IMR-90 (cell line): ENCODE measurements at regions not wholly inside any gene's neighbourhood (a gene's known extent, or its start where the extent isn't known, plus 50 kb on each side); places are given as distances from the start of the nearest gene placed in this dataset.

Source experiments
- ATAC-seq: fragments of 200-7000 bp; cut with Tn5 transposase; 2 replicates; pipeline ENCODE4 v1.9.1; 2020; ENCODE audit warnings: low read depth, mild to moderate bottlenecking, moderate library complexity
- BruUV-seq: library from RNA; stranded (reverse); fragments of 400-500 nt; replicated peaks from 2 replicates; lab custom pipeline; 2021; lab: Mats Ljungman, UMichigan
- CTCF ChIA-PET: fragments of 300-600 bp; formaldehyde crosslinking; extraction: SDS; loops from one replicate; lab custom pipeline; 2021; ENCODE audit warnings: antibody characterized with exemption; lab: Yijun Ruan, JAX
- POLR2A ChIA-PET: fragments of 300-600 bp; sonication (Branson Sonifier 250); formaldehyde crosslinking; loops from one replicate; lab custom pipeline; 2022; ENCODE audit warnings: antibody characterized with exemption; ENCODE audit not compliant: unreplicated experiment; lab: Charles Lee
- DNase-seq: peaks from one replicate; pipeline ENCODE4 v3.0.0; 2013
- H2AFZ ChIP-seq: replicated peaks from 2 replicates; pipeline ENCODE3; 2013; ENCODE audit warnings: low read length, mild to moderate bottlenecking; ENCODE audit not compliant: poor library complexity
- H2AK5ac ChIP-seq: 2 replicates; pipeline ENCODE4 v1.6.1; 2013; ENCODE audit warnings: low read depth, low read length, inconsistent platforms
- H2AK9ac ChIP-seq: replicated peaks from 2 replicates; pipeline ENCODE3; 2013; ENCODE audit warnings: mild to moderate bottlenecking, low read depth, low read length, moderate library complexity; ENCODE audit not compliant: poor library complexity
- H2BK120ac ChIP-seq: 2 replicates; pipeline ENCODE4 v1.6.1; 2013; ENCODE audit warnings: low read depth, low read length, inconsistent platforms
- H2BK15ac ChIP-seq: 3 replicates; pipeline ENCODE4 v1.6.1; 2013; ENCODE audit warnings: low read depth, low read length, inconsistent platforms
- H2BK20ac ChIP-seq: 2 replicates; pipeline ENCODE4 v1.6.1; 2013; ENCODE audit warnings: low read depth, mild to moderate bottlenecking, inconsistent platforms, low read length, moderate library complexity
- H2BK5ac ChIP-seq: 2 replicates; pipeline ENCODE4 v1.6.1; 2013; ENCODE audit warnings: mild to moderate bottlenecking, low read depth, low read length, inconsistent platforms; ENCODE audit not compliant: poor library complexity, severe bottlenecking
- H3K14ac ChIP-seq: replicated peaks from 2 replicates; pipeline ENCODE4 v1.6.1; 2013; ENCODE audit warnings: low read depth, low read length, inconsistent platforms
- H3K18ac ChIP-seq: 2 replicates; pipeline ENCODE4 v1.6.1; 2013; ENCODE audit warnings: low read depth, low read length, control low read depth
- H3K23ac ChIP-seq: 2 replicates; pipeline ENCODE4 v1.6.1; 2013; ENCODE audit warnings: low read depth, low read length, inconsistent platforms
- H3K27ac ChIP-seq: 2 replicates; pipeline ENCODE4 v1.5.1; 2013; ENCODE audit warnings: mild to moderate bottlenecking, control low read depth, low read length; ENCODE audit not compliant: insufficient read depth
- H3K27me3 ChIP-seq: 2 replicates; pipeline ENCODE4 v1.6.1; 2013; ENCODE audit warnings: low read length; ENCODE audit not compliant: control insufficient read depth, insufficient read depth
- H3K36me3 ChIP-seq: 2 replicates; pipeline ENCODE4 v1.6.1; 2013; ENCODE audit warnings: low read length, mixed read lengths; ENCODE audit not compliant: control insufficient read depth, insufficient read depth
- H3K4ac ChIP-seq: 2 replicates; pipeline ENCODE4 v1.6.1; 2013; ENCODE audit warnings: low read depth, low read length, inconsistent platforms
- H3K4me1 ChIP-seq: 2 replicates; pipeline ENCODE4 v1.6.1; 2013; ENCODE audit warnings: low read length, mixed read lengths; ENCODE audit not compliant: control insufficient read depth, insufficient read depth
- H3K4me2 ChIP-seq: 2 replicates; pipeline ENCODE4 v1.6.1; 2013; ENCODE audit warnings: low read depth, mild to moderate bottlenecking, control low read depth, low read length, moderate library complexity
- H3K4me3 ChIP-seq: 2 replicates; pipeline ENCODE4 v1.5.1; 2013; ENCODE audit warnings: low read depth, mild to moderate bottlenecking, control low read depth, low read length, moderate library complexity; ENCODE audit not compliant: insufficient read depth
- H3K56ac ChIP-seq: 2 replicates; pipeline ENCODE4 v1.6.1; 2013; ENCODE audit warnings: low read length, inconsistent platforms; ENCODE audit not compliant: insufficient read depth; ENCODE audit errors: extremely low read depth
- H3K79me1 ChIP-seq, 2 experiments: 2 replicates each; pipeline ENCODE4 v1.6.1; 2013; ENCODE audit warnings: low read length in 2 of 2, inconsistent platforms in 1 of 2, low read depth in 1 of 2
- H3K9ac ChIP-seq: 2 replicates; pipeline ENCODE4 v1.6.1; 2013; ENCODE audit warnings: low read depth, low read length, control low read depth
- H3K9me1 ChIP-seq: 2 replicates; pipeline ENCODE4 v1.6.1; 2013; ENCODE audit warnings: low read length, inconsistent platforms; ENCODE audit not compliant: insufficient read depth
- H3K9me3 ChIP-seq: 2 replicates; pipeline ENCODE4 v1.6.1; 2013; ENCODE audit warnings: low read length; ENCODE audit not compliant: control insufficient read depth, insufficient read depth
- H4K20me1 ChIP-seq: 2 replicates; pipeline ENCODE4 v1.6.1; 2013; ENCODE audit warnings: low read length, inconsistent platforms; ENCODE audit not compliant: insufficient read depth
- H4K5ac ChIP-seq: 2 replicates; pipeline ENCODE4 v1.6.1; 2013; ENCODE audit warnings: mild to moderate bottlenecking, low read depth, low read length, control low read depth
- H4K8ac ChIP-seq, 2 experiments: 2 replicates each; pipeline ENCODE4 v1.6.1; 2013; ENCODE audit warnings: low read depth in 2 of 2, low read length in 2 of 2, control low read depth in 1 of 2, inconsistent platforms in 1 of 2
- H4K91ac ChIP-seq: 2 replicates; pipeline ENCODE4 v1.6.1; 2013; ENCODE audit warnings: low read depth, low read length, inconsistent platforms; ENCODE audit not compliant: insufficient read depth
- BHLHE40 ChIP-seq: fragments of 150-350 bp; IDR thresholded peaks from 2 replicates; pipeline ENCODE4 v1.6.1; 2016; ENCODE audit warnings: mild to moderate bottlenecking, low read depth, low read length
- CEBPB ChIP-seq: IDR thresholded peaks from 2 replicates; pipeline ENCODE4 v1.6.1; 2012; ENCODE audit warnings: low read depth, low read length, improper control_type of control experiment
- CHD1 ChIP-seq: IDR thresholded peaks from 2 replicates; pipeline ENCODE4 v1.6.1; 2012; ENCODE audit warnings: low read depth, low read length, improper control_type of control experiment
- CTCF ChIP-seq: conservative IDR thresholded peaks from 2 replicates; pipeline ENCODE4 v1.5.1; 2012; ENCODE audit warnings: mild to moderate bottlenecking, low read depth, low read length, improper control_type of control experiment
- ELK1 ChIP-seq: fragments of 150-350 bp; IDR thresholded peaks from 2 replicates; pipeline ENCODE4 v1.6.1; 2016; ENCODE audit warnings: low read depth, mild to moderate bottlenecking, low read length, moderate library complexity, borderline replicate concordance
- FOS ChIP-seq: fragments of 150-350 bp; IDR thresholded peaks from 2 replicates; pipeline ENCODE4 v1.6.1; 2016; ENCODE audit warnings: low read depth, low read length
- MAFK ChIP-seq: IDR thresholded peaks from 2 replicates; pipeline ENCODE4 v1.6.1; 2012; ENCODE audit warnings: low read depth, low read length, improper control_type of control experiment
- MAZ ChIP-seq: IDR thresholded peaks from 2 replicates; pipeline ENCODE4 v1.6.1; 2012; ENCODE audit warnings: low read depth, mild to moderate bottlenecking, low read length, improper control_type of control experiment, moderate library complexity, borderline replicate concordance
- MXI1 ChIP-seq: IDR thresholded peaks from 2 replicates; pipeline ENCODE4 v1.6.1; 2012; ENCODE audit warnings: low read depth, mild to moderate bottlenecking, low read length, moderate library complexity, borderline replicate concordance
- NFE2L2 ChIP-seq: fragments of 150-350 bp; IDR thresholded peaks from 2 replicates; pipeline ENCODE4 v1.6.1; 2016; ENCODE audit warnings: low read depth, mild to moderate bottlenecking, low read length
- POLR2A ChIP-seq: IDR thresholded peaks from 2 replicates; pipeline ENCODE4 v1.6.1; 2012; ENCODE audit warnings: mild to moderate bottlenecking, low read depth, low read length
- RAD21 ChIP-seq: IDR thresholded peaks from 2 replicates; pipeline ENCODE4 v1.6.1; 2012; ENCODE audit warnings: low read length, improper control_type of control experiment
- RCOR1 ChIP-seq: IDR thresholded peaks from 2 replicates; pipeline ENCODE4 v1.6.1; 2012; ENCODE audit warnings: mild to moderate bottlenecking, low read length, improper control_type of control experiment; ENCODE audit not compliant: insufficient replicate concordance
- RFX5 ChIP-seq: IDR thresholded peaks from 2 replicates; pipeline ENCODE4 v1.8.0; 2012; ENCODE audit warnings: low read depth, mild to moderate bottlenecking, low read length, moderate library complexity
- SMC3 ChIP-seq: fragments of 150-350 bp; IDR thresholded peaks from 2 replicates; pipeline ENCODE4 v1.6.1; 2016; ENCODE audit warnings: low read depth, mild to moderate bottlenecking, antibody characterized with exemption, low read length, moderate library complexity
- USF2 ChIP-seq: fragments of 150-350 bp; IDR thresholded peaks from 2 replicates; pipeline ENCODE4 v1.6.1; 2017; ENCODE audit warnings: mild to moderate bottlenecking, antibody characterized with exemption, low read length, low read depth
- WGBS, 2 experiments: methylation state at CpG; one replicate each; pipeline versions ENCODE4 v1.1.5 to v1.1.7; 2013; ENCODE audit warnings: missing lambda C conversion rate in 2 of 2; ENCODE audit not compliant: insufficient read length in 1 of 2; ENCODE audit errors: extremely low coverage in 2 of 2; 5-methylcytosine and 5-hydroxymethylcytosine counted together
- dilution Hi-C: fragments of 300-500 bp; cut with HindIII; formaldehyde crosslinking; loops from one replicate; pipeline ENCODE4 v1.14.3; 2018; ENCODE audit warnings: low sequenced_read_pairs; ENCODE audit not compliant: unreplicated experiment
- in situ Hi-C: fragments of 300-500 bp; cut with MboI; formaldehyde crosslinking; loops from 3 replicates; pipeline ENCODE4 v1.14.3; 2019; ENCODE audit warnings: low sequenced_read_pairs, inconsistent platforms, mixed read lengths
- intact Hi-C: fragments of 100-400 bp; cut with micrococcal nuclease; formaldehyde crosslinking; loops from 2 replicates; pipeline ENCODE4 v1.10.0; 2022

- H3K9ac ChIP-seq, result no peak overlapping the region
- no peak overlapping the region for H3K4me2 ChIP-seq
- no peaks in the 10 kb centered on the region for H3K79me1 ChIP-seq
- H3K18ac ChIP-seq, result no peak overlapping the region
- POLR2A ChIA-PET, result no interaction called here
- no peak overlapping the region for H3K27ac ChIP-seq
- TF ChIP-seq FOS (no peak), SMC3 (no peak), MAZ (no peak), ELK1 (no peak), NFE2L2 (no peak), POLR2A (no peak), CEBPB (no peak), CHD1 (no peak), RCOR1 (no peak), CTCF (no peak), RFX5 (no peak), MAFK (no peak), BHLHE40 (no peak), MXI1 (no peak), RAD21 (no peak), USF2 (no peak)
- BruUV-seq, result no TSS peak
- no peak overlapping the region for H2AFZ ChIP-seq
- intact Hi-C loops, result no loop called here
- no peak overlapping the region for H2BK5ac ChIP-seq
- no peaks in the 10 kb centered on the region for H4K20me1 ChIP-seq
- H2BK20ac ChIP-seq, result no peak overlapping the region
- no peak overlapping the region for H4K91ac ChIP-seq
- ATAC-seq, result no peak
- H2BK15ac ChIP-seq, result no peak overlapping the region
- H3K4me1 ChIP-seq, result peaks cover 4% of the 10 kb centered on the region; the same call in 1 of the 2 replicates
- H4K5ac ChIP-seq, result no peak overlapping the region
- WGBS, 2 experiments, result no CpG with 5 or more reads among the region's 2 CpGs
- H3K9me3 ChIP-seq, result no peaks in the 10 kb centered on the region
- no peak overlapping the region for H3K4me3 ChIP-seq
- no peak overlapping the region for H2BK120ac ChIP-seq
- in situ Hi-C loops, result no loop called here
- H3K27me3 ChIP-seq, result no peaks in the 10 kb centered on the region
- H3K36me3 ChIP-seq, result no peaks in the 10 kb centered on the region
- DNase-seq, result no peak
- dilution Hi-C loops, result no loop called here
- no peak overlapping the region for H3K56ac ChIP-seq
- no peak overlapping the region for H3K14ac ChIP-seq
- no peak overlapping the region for H3K4ac ChIP-seq
- H3K23ac ChIP-seq, result no peak overlapping the region
- no peak overlapping the region for H4K8ac ChIP-seq
- CTCF ChIA-PET, result no interaction called here
- H3K9me1 ChIP-seq, result no peaks in the 10 kb centered on the region
- no peak overlapping the region for H2AK5ac ChIP-seq
- no peak overlapping the region for H2AK9ac ChIP-seq
Measured at GRCh38 chr12:25728056-25728595, 175.0 kb upstream of the LMNTD1 start.
